ENCODE measurements at regions not wholly inside any gene's neighbourhood (a gene's known extent, or its start where the extent isn't known, plus 50 kb on each side); places are given as distances from the start of the nearest gene placed in this dataset.
"Not testable (repeated sequence)": the region's sequence is repeated elsewhere in the genome, so short reads cannot be mapped to it uniquely, and the experiment has no call there.

- DNase-seq (ENCODE audit: low read depth) = no peak
These were observed 471.5 kb upstream of the C16orf82 start for GRCh38 chr16:26595199-26595598.

GRCh38 chr16:26596033-26596432 is 470.7 kb upstream of the C16orf82 start:
- DNase-seq (ENCODE audit: low read depth) = not testable (repeated sequence)

GRCh38 chr16:26598061-26598460 is 468.7 kb upstream of the C16orf82 start:
- DNase-seq (ENCODE audit: low read depth) = no peak

GRCh38 chr16:26598998-26599784 is 467.5 kb upstream of the C16orf82 start:
- no peak for DNase-seq (ENCODE audit: low read depth)

GRCh38 chr16:26599785-26600104 is 467.0 kb upstream of the C16orf82 start:
- no peak for DNase-seq (ENCODE audit: low read depth)

GRCh38 chr16:26601335-26601734 is 465.4 kb upstream of the C16orf82 start:
- no peak for DNase-seq (ENCODE audit: low read depth)

- no peak for DNase-seq (ENCODE audit: low read depth)
These were observed 461.0 kb upstream of the C16orf82 start for GRCh38 chr16:26605626-26606271.

GRCh38 chr16:26606381-26607150 is 460.2 kb upstream of the C16orf82 start:
- DNase-seq (ENCODE audit: low read depth) = no peak

GRCh38 chr16:26614237-26614841 is 452.4 kb upstream of the C16orf82 start:
- no peak for DNase-seq (ENCODE audit: low read depth)

GRCh38 chr16:26623442-26623841 is 443.3 kb upstream of the C16orf82 start:
- no peak for DNase-seq (ENCODE audit: low read depth)

- DNase-seq (ENCODE audit: low read depth) = no peak
These were observed 438.8 kb upstream of the C16orf82 start for GRCh38 chr16:26627958-26628357.

GRCh38 chr16:26631365-26631764 is 435.4 kb upstream of the C16orf82 start:
- not testable (repeated sequence) for DNase-seq (ENCODE audit: low read depth)

- no peak for DNase-seq (ENCODE audit: low read depth)
These were observed 424.6 kb upstream of the C16orf82 start for GRCh38 chr16:26642047-26642664.

GRCh38 chr16:26643519-26643918 is 423.2 kb upstream of the C16orf82 start:
- no peak for DNase-seq (ENCODE audit: low read depth)

- no peak for DNase-seq (ENCODE audit: low read depth)
These were observed 421.7 kb upstream of the C16orf82 start for GRCh38 chr16:26644912-26645543.

- no peak for DNase-seq (ENCODE audit: low read depth)
These were observed 421.1 kb upstream of the C16orf82 start for GRCh38 chr16:26645614-26646013.

GRCh38 chr16:26647870-26648269 is 418.9 kb upstream of the C16orf82 start:
- DNase-seq (ENCODE audit: low read depth) = no peak

GRCh38 chr16:26648851-26649250 is 417.9 kb upstream of the C16orf82 start:
- no peak for DNase-seq (ENCODE audit: low read depth)

GRCh38 chr16:26649381-26650045 is 417.2 kb upstream of the C16orf82 start:
- no peak for DNase-seq (ENCODE audit: low read depth)

- DNase-seq (ENCODE audit: low read depth) = no peak
These were observed 415.3 kb upstream of the C16orf82 start for GRCh38 chr16:26651464-26651863.

GRCh38 chr16:26651884-26652283 is 414.8 kb upstream of the C16orf82 start:
- DNase-seq (ENCODE audit: low read depth) = no peak
